NCI-H1417 treated with DMSO at 0.1 percent for 48 hours (cell line): ENCODE measurements at regions not wholly inside any gene's neighbourhood (a gene's known extent, or its start where the extent isn't known, plus 50 kb on each side); places are given as distances from the start of the nearest gene placed in this dataset.
"Not testable (repeated sequence)": the region's sequence is repeated elsewhere in the genome, so short reads cannot be mapped to it uniquely, and the experiment has no call there.

Source experiments
- DNase-seq: peaks from one replicate; lab custom pipeline; 2025; lab: John Stamatoyannopoulos, UW

DNA sequence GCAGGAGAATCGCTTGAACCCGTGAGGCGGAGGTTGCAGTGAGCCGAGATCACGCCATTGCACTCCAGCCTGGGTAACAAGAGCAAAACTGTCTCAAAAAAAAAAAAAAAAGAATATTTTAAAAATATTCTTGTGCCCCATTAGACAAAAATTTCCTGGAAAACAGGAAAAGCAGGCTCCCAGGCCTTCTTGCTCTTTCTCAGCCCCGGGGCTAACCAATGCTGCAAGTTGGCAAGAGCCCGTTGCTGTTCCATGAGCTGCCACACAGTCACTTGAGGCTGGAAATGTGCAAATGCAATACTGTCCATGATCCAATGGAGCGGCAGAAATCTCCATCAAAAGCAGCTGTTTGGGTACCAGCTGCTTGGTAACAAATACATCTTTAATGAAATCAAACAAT lies 994.7 kb downstream of the VRK1 start:
- DNase-seq = no peak

DNA sequence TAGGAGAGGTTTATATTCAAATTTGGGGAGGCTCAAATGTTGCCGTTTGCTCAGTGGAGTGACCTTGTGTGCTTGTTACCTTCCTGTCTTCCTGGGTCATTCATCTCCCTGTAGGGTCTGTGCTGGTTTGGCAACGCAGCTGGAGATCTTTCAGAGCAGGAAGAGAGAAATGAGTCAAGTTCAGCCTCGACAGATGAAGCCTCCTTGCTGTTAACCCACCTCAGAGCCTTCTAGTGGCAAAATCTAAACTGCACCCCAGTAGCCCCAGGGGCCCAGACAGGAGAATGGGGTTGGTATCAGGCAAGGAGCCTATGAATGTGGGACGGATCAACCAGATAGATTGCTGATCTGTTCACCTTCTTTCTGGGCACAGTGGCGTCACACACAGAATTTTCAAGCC lies 999.3 kb downstream of the VRK1 start:
- DNase-seq = no peak

DNA sequence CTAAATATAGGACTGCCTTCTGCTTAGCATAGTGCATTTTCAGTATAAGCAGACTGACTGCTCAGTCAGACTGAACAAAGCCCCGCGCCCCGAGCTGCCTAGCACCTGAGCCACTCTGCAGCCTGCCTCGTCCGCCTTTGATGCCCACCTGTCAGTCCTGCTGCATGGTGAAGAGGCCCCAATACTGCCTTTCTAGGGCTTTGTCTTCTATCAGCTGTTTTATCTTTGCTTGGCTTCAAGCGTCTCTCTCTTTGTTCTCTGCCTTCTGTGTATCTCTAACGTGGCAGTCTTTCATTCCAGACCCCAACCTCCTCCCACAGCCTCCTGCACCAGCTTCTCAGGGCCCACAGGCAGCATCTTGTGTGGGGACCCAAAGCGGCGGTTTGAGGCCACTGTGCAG lies 1001.0 kb downstream of the VRK1 start:
- DNase-seq = no peak

DNA sequence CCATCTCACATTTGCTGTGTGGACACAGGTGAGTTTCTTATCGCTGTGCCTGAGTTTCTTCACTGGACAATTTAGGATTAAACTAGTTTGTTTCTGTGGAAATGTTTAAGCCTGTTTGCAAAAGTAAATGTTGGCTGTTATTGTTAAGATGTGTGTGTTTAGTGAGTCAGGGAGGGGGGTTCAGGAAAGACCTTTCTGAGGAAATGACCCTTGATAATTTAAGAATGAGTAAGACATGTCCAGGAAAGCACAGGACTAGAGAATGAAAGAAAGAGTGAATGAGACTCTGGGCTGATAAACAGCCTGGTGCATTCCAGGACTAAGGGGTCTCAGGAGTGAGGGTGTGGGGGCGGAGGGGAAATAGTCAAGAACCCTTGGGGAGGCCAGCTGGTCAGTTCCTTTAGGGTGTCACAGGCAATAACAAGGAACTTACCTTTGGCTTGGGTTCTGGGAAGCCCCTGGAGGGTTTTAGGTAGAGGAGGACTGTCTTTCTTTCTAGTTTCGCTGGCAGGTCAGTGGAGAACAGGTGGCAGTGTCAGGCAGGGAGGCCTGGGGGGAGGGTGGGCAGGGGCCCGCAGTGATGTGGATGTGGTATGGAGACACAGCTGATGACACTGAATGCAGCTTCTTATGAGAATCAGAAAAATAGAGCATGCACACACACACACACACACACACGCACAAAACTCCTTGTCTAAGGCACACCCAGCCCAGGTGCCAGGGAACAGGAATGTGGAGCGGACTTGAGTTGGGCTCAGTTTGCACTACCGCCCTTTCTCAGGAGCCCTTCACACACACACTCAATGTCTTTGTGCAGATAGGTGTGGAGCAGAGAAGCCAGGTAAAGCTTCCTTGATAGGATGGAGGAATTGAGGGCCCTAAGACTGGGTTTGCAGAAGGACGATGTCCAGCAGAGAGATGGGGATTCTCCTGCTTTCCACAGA lies 1005.5 kb downstream of the VRK1 start:
- DNase-seq = no peak

DNA sequence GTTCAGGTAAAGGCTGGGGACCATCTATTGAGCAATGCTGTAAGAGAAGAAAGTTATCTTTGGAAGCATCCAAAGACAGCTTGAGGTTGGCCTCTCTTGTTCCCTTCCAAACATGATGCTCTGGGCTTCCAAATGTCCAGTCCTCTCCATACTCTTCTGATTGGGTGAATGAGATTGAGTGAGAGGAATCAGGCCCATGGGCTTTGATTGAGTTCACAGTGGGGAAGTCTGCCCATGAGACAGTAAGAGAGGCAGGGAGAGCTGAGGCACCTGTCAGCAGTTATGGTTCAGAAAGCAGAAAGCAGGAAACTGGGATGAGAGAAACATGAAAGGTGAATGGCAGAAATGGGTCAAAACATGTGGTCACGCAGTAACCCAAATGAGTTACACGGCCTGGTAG lies 1006.9 kb downstream of the VRK1 start:
- DNase-seq = no peak

DNA sequence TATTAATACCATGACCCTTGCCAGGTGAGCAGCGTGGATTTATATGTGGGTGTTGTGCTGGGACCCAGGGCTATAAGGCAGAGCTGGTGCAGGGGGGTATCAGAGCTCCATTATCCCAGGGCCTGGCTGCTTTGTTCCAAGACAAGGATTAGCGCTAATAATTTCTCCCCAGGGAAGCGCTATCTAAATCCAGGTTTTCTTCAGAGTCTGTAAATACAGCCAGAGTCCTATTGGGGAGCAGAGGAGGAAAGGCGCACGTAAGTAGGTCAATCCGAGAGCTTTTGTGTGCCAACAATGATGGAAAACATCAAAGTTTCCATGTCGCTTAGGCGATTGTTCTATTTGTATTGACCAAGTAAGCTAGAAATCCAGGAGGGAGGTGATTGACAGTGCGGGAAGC lies 1009.7 kb downstream of the VRK1 start:
- DNase-seq = no peak

DNA sequence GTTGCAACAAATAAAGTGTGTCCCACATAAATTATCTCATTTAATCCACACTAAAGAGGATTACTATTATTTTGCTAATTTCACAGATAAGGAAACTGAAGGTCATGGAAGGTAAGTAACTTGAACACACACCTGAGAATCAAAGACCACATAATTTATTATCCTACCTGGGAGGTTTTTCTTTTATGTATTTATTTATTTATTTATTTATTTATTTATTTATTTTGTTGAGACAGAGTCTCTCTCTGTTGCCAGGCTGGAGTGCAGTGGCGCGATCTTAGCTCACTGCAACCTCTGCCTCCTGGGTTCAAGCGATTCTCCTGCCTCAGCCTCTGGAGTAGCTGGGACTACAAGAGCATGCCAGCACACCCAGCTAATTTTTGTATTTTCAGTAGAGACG lies 1011.4 kb downstream of the VRK1 start:
- not testable (repeated sequence) for DNase-seq

DNA sequence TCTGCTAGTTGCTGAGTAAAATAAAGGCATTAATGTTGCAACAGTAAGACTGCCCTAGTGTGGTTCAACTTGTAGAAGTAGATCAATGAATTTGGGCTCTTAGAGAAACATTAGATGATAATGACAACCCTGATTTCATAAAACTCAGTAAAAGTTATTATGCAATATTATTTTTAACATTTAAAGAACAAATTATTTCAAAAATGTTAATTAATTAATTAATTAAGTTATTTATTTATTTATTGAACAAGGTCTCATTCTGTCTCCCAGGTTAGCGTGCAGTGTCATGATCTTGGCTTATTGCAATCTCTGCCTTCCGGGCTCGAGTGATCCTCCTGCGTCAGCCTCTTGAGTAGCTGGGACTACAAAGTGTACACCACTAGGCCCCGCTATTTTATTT lies 1016.4 kb downstream of the VRK1 start:
- no peak for DNase-seq

DNA sequence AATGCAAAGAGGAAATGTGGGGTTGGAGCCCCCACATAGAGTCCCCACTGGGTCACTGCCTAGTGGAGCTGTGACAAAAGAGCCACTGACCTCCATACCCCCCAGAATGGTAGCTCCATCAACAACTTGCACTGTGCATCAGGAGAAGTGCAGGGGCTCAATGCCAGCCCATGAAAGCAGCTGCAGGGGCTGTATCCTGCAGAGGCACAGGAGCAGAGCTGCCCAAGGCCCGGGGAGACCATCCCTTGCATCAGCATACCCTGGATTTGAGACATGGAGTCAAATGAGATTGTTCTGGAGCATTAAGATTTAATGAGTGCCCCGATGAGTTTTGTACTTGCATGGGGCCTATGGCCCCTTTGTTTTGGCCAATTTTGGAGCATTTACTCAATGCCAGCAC lies 1023.6 kb downstream of the VRK1 start:
- no peak for DNase-seq

DNA sequence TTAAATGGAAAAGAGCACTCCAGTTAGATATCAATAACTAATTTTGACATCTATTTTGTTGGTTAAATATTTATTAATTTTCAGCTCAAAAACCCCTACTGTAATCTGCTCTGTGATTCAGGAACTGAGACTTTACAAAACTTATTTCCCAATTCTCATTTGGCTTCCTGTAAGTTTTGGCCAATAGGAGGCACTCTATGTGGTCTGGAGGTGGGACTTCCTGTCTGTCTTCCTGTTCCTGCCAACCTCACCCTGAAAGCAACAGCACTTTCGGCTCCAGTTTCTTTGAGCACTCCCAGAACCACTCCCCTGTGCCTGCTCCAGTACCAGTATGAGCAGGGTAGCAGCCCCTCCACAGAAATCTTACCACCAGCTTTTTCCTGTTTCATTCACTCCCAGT lies 1027.0 kb downstream of the VRK1 start:
- no peak for DNase-seq

DNA sequence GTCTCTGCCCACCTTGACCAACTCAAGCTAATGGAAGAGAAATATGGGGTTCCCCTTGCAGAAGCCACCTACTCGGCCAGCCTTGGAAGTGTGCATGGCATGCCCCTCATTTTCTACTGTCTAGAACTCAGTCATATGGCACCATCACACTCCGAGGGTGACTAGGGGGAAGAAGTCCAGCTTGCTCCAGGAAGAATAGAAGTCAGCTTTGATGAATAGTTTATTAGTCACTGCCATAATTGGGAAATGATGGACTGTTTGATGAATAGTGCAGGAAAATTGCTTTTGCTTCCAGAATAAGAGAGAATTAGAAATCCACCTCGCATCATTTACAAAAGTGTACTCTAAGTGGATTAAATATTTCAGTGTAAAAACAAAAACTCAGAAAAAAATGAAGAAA lies 1030.6 kb downstream of the VRK1 start:
- DNase-seq = no peak

DNA sequence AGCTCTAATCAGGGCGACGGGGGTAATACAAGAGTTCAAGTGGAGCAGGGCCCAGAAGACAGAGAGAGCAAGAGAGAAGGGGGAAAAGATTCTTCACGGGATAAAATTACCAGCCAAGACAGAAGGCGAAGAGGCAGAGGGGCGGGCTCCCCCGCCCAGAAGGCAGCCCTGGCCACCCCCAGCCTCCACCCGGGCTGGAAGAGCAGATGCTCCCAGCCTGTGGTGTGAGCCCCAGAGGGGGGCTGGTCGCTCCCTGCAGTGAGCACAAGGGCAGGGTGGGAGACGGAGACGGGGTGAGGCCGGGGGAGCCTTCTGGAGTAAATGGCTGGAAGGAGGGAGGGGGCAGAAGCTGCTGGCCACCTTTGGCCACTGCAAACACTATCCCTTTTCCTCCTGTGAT lies 1035.6 kb downstream of the VRK1 start:
- no peak for DNase-seq

DNA sequence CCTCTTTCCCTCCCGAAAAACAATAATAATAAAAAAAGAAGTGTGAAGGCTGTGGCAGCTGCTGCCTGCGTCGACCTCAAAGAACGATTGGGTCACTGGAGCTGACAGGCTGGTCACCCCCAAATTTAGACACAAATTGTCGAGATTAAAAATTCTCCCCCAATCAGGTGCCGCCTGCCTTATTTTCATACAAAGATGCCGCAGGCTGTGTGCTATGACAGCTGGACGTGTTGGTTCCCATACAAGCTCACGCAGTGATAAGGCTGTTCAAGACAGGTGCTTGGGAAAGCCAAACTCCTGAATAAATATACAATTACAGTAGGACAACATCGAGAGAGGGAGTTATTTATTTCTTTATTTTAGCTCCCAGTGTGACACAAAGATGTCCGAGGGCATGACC lies 1041.8 kb downstream of the VRK1 start:
- DNase-seq = peak; percentile 94

DNA sequence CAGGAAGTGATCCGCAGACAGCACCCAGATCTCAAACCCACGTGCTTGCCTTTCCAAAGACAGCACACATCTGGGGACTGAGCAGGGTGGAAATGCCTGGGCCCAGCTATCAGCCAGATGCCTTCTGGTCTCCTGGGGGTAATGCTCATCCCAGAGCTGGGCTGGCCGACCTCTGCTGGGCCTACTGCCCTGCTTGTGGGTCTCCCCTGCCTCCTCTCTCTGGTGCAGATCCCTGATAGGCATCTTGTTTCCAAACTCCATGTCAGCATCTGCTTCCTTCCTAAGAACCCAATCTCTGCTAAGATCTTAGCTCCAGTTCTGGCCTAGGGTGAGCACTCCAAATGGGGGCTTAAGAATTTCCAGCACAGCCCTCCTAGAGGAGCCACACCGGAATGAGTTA lies 1043.0 kb downstream of the VRK1 start:
- no peak for DNase-seq

DNA sequence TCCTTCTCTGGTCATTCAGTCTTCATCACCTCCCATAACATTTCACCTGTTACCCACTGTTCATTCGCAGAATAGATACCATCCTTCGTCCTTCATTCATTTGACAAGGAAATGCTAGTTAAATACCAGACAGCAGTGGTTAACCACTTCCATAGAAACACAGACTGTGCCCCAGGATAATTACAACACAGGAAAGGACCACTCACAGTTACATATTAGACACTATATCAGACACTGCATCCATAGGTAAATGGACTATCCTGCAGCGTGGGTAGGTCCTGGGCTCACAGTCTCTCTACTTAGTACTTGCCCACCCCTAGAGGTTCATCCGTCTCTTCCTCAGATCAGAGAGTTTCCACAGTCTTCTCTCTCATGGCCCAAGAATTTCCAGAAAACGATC lies 1044.6 kb downstream of the VRK1 start:
- no peak for DNase-seq

DNA sequence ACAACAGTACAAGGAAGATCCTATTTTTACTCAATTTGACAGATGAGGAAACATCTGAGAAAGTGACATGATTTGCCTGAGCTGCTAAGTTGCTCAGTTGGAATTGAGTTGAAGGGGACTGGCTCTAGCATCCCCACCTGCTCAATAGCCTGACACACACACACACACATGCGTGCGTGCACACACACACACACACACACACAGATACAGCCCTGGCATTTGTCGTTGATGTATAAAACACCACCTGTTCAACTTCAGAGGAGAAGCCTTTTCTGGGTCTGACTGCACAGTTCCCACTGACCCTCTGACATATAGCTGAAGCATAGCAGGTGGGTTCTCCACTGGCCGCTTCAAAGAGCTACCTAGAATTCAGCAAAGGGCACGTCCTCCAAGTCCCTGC lies 1045.9 kb downstream of the VRK1 start:
- no peak for DNase-seq

DNA sequence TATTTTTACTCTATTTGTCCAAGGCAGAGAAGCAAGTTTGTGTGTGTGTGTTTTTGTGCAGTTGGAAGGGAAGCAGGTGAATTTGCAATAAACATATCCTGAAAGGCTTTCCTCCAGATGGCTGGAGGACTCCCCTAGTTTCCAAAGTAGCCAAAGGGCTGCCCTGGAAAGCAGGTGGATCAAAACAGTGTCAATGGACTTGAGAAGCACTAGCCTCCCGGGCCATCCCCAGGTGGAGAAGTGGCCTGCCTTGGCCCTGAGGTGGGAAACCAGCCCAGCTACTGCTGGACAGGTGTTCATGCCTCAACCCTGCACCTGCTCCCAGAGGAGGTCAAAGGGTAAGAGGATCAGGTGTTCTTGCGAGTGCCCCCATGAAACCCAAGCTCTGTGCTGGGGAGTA lies 1046.9 kb downstream of the VRK1 start:
- DNase-seq = no peak

DNA sequence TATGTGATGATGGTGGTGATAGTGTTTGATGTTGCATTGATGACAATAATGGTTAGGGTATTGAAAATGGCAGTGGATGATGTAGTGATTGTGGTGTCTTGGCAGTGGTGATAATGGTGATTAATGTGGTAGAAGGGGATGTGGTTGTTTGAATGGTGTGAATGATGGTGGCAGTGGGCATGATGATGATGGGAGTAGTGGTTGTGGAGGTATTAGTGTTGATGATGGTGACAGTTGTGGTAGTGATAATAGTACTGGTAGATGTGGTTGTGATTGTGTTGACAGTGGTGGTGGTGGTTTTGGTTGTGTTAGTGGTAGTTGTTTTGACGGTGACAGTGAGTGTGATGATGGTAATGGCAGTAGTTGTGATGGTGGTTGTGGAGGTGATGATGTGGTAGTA lies 1049.0 kb downstream of the VRK1 start:
- no peak for DNase-seq

DNA sequence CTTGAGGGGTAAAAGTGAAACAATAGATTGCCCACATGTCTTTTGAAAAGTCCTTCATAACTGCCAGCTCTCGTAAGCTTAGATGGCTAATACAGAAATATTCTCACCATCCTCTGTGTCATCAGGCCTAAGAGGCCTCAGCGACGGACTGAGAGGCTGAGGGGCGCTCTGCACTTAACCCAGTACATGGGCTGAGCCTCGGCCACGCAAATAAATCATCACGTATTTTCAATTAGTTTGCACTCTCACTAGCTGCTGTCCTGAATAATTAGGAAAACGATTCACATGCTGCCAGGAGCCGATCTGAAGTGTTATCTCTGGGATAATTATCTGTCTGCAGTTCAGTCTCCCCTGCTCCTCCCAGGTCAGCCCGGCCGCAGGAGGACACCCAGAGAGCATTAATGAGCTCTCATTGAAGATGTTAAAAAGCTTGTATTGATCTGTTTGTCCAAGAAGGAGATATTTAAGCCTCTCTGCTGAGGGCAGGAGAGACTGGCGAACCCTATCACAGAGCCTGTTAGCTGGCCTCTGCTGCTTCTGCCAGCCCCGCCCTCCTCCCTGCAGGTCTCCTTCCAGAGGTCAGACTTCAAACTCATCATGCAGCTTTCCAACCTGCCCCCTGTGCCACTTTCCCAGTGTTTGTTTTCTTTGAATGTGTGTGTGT lies 1051.3 kb downstream of the VRK1 start:
- DNase-seq = peak; percentile 96

DNA sequence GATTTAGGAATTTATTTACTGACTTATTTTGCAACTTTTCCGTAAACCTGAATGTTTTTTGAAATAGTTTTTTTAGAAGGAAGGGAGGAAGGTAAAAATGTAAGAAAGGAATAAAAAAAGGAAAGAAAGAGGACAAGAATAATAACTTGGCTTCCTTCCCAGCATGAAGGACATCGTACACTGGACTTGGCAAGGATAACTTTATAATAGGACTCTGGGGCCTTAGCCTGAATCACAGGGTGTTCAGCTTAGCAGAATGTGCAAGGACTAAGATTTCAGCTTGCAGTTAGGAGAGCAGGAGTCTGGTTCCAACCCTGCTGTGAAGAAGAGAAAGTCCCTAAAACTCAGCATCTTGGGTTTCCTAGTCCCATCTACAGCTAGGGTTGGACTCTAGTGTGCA lies 1053.3 kb downstream of the VRK1 start:
- no peak for DNase-seq

DNA sequence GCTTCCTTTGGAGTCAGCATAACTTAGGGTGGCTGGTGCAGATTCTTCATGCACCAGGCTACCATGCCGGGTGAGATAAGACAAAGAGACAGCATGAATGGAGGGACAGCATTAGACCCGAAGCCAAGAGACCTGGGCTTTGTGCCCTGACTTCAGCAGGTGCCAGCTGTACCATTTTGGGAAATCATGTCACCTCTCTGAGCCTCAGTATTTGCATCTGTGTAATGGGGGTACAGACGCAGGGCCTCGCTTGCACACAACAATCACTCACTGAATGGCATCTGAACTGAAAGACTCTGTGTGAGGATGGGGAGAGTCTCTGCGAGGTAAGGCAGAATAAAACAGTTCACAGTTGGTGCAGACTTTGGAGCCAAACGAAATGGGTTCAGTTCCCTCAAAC lies 1053.7 kb downstream of the VRK1 start:
- DNase-seq = no peak

DNA sequence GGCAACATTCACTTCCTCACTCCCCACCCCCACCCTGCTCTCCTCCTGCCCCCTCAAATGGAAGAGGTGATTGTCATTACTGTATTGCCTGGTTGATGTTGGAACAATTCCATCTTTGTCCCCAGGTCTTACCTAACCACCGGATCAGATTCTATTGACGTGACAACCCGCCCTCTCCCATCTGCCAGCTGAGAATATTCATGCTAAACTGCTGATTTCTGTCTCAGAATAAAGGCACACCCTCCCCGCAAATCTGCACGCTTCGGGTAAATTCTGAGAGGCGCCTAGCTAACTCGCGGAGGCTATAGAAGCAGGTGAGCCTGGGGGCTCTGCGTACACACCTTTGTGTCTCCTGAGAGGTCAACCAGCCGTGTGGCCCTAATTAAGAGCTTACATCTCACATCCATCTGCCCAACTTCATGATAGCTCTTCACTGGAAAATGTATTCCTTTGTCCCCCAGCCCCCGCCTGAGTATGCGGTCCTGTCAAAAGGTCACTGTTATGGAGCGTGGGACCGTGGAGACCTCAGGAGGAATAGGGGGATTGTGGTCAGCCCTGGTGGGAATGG lies 1054.3 kb downstream of the VRK1 start:
- no peak for DNase-seq

DNA sequence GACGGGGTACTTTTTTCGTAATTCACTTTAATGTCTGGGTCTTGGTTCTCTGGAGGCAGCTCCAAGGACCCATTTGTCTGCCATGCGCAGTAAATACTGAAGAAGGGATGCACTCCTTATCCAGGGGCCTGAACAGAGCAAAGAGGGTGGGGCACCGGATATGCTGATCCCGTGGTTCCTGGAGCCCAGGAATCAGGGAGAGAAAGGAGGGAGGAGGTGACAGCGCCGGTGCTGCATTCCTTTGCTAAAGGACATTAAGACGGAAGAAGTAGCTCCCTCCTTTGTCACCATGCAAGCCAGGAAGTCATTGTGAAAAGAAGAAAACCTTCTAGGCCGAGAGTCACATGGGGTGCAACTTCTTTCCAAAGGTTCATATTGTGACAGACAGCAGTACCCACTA lies 1057.7 kb downstream of the VRK1 start:
- no peak for DNase-seq
